ENCODE measurements at regions not wholly inside any gene's neighbourhood (a gene's known extent, or its start where the extent isn't known, plus 50 kb on each side); places are given as distances from the start of the nearest gene placed in this dataset.
"Not testable (repeated sequence)": the region's sequence is repeated elsewhere in the genome, so short reads cannot be mapped to it uniquely, and the experiment has no call there.

DNA sequence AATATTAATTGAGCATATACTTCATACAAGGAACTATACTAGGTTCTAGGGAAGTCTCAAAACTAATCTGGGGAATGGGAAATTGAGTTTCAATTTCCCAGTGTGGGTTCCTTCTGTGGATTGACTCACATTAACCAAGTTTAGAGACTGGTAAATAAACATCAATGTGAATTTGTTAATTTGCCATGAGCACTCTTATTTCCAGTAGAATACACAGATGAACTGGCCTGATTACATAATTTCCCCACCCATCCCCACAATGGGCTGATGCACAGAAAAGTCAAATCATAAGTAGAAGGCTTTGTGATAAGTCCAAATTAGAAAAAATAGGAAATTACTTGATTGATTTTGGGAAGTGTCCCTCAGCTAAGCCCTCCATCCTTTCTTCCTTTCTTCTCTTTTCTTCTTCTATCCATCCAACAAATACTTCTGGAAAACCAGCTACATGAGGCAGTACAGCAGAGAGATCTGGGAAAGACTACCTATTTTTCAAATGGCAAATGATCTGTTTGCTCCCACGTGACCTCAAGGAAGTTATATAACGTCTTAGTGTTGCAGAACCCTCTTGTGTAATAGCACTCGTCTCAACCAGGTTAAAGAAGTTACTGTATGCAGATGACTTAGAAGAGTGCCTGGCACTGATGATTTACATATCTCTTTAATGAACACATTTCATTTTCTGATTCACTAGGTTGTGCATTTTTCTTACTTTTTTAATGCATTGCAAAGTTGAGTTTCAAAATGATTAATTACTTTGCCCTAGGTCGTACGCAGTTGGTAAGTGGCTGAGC lies 312.3 kb downstream of the SV2B start:
- WGBS, 2 donors (ENCODE audit: low coverage in 1 of 2) = 13 to 43% methylated on average over 5 of the region's 5 CpGs
- Histone ChIP-seq H3K9me3 (no peaks in the 10 kb centered on the region), H3K4me3 (no peak overlapping the region), H3K36me3 (no peaks in the 10 kb centered on the region), H3K27ac (no peak overlapping the region), H3K27me3 (no peaks in the 10 kb centered on the region), H3K4me1 (peaks cover 0 to 14% (median 0%) of the 10 kb centered on the region in 3 donors)
- no peak for ATAC-seq
- TF ChIP-seq EP300 (IDR thresholded peaks at IDR 0.05) (no peak), POLR2A (IDR thresholded peaks at IDR 0.05) (no peak), POLR2AphosphoS5 (IDR thresholded peaks at IDR 0.05) (no peak)
- TF ChIP-seq, protein P1, sequence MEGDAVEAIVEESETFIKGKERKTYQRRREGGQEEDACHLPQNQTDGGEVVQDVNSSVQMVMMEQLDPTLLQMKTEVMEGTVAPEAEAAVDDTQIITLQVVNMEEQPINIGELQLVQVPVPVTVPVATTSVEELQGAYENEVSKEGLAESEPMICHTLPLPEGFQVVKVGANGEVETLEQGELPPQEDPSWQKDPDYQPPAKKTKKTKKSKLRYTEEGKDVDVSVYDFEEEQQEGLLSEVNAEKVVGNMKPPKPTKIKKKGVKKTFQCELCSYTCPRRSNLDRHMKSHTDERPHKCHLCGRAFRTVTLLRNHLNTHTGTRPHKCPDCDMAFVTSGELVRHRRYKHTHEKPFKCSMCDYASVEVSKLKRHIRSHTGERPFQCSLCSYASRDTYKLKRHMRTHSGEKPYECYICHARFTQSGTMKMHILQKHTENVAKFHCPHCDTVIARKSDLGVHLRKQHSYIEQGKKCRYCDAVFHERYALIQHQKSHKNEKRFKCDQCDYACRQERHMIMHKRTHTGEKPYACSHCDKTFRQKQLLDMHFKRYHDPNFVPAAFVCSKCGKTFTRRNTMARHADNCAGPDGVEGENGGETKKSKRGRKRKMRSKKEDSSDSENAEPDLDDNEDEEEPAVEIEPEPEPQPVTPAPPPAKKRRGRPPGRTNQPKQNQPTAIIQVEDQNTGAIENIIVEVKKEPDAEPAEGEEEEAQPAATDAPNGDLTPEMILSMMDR (IDR thresholded peaks at IDR 0.05) = no peak

DNA sequence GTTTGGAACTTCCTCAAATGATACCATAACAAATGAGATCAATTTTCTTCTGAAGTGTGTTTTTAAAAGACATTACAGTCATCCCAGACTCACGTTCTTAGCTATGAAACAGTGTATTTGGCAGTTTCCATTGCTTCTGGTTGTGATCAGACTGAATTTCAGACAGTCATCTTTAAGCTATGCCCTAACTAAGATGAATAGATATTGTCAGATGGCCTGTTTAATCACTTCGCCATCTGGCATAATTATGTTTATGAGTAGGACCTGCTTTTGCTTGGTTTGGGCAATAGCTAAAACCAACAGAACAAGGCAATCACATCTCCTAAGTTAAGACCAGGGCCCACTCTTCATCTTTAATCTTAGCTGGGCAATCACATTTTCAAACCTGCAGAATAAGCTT lies 313.1 kb downstream of the SV2B start:
- Histone ChIP-seq H3K27me3 (no peaks in the 10 kb centered on the region), H3K27ac (no peak overlapping the region), H3K9me3 (no peaks in the 10 kb centered on the region), H3K4me1 (peaks cover 0 to 9% (median 0%) of the 10 kb centered on the region in 3 donors), H3K4me3 (no peak overlapping the region), H3K36me3 (no peaks in the 10 kb centered on the region)
- WGBS, 2 donors (ENCODE audit: low coverage in 1 of 2) = 65 to 81% methylated on average over 2 of the region's 2 CpGs
- ATAC-seq = no peak
- TF ChIP-seq, protein P1 (IDR thresholded peaks at IDR 0.05) = no peak
- TF ChIP-seq POLR2AphosphoS5 (IDR thresholded peaks at IDR 0.05) = no peak
- no peak for TF ChIP-seq POLR2A (IDR thresholded peaks at IDR 0.05)
- TF ChIP-seq EP300 (IDR thresholded peaks at IDR 0.05) = no peak

GRCh38 chr15:91414124-91414523 lies 314.1 kb downstream of the SV2B start:
- no peak for TF ChIP-seq EP300 (IDR thresholded peaks at IDR 0.05)
- TF ChIP-seq POLR2A (IDR thresholded peaks at IDR 0.05) = no peak
- TF ChIP-seq POLR2AphosphoS5 (IDR thresholded peaks at IDR 0.05) = no peak
- TF ChIP-seq, protein P1 (IDR thresholded peaks at IDR 0.05) = no peak
- H3K9me3 ChIP-seq = peaks cover 0 to 2% (median 0%) of the 10 kb centered on the region in 3 donors
- no peak overlapping the region for H3K27ac ChIP-seq
- 75 to 100% methylated on average over 2 of the region's 2 CpGs for WGBS, 2 donors (ENCODE audit: low coverage in 1 of 2)
- peaks cover 0 to 2% (median 0%) of the 10 kb centered on the region in 3 donors for H3K4me1 ChIP-seq
- no peak overlapping the region for H3K4me3 ChIP-seq
- no peak for ATAC-seq
- H3K27me3 ChIP-seq = no peaks in the 10 kb centered on the region
- H3K36me3 ChIP-seq = no peaks in the 10 kb centered on the region

DNA sequence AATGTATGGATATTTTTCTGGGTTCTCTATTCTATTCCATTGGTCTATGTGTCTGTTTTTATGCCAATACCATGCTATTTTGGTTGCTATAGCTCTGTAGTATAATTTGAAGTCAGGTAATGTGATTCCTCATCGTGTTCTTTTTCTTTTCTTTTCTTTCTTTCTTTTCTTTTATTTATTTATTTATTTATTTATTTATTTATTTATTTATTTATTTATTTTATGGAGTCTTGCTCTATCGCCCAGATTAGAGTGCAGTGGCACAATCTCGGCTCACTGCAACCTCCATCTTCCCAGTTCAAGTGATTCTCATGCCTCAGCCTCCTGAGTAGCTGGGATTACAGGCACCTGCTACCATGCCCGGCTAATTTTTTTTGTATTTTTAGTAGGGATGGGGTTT lies 315.2 kb downstream of the SV2B start:
- WGBS, 2 donors (ENCODE audit: low coverage in 1 of 2) = 90 to 96% methylated on average over 4 of the region's 4 CpGs
- H3K4me1 ChIP-seq, ATAC-seq, H3K27ac ChIP-seq, H3K27me3 ChIP-seq, H3K36me3 ChIP-seq, H3K4me3 ChIP-seq: not testable (repeated sequence)
- H3K9me3 ChIP-seq = peaks cover 0 to 13% (median 0%) of the 10 kb centered on the region in 3 donors

DNA sequence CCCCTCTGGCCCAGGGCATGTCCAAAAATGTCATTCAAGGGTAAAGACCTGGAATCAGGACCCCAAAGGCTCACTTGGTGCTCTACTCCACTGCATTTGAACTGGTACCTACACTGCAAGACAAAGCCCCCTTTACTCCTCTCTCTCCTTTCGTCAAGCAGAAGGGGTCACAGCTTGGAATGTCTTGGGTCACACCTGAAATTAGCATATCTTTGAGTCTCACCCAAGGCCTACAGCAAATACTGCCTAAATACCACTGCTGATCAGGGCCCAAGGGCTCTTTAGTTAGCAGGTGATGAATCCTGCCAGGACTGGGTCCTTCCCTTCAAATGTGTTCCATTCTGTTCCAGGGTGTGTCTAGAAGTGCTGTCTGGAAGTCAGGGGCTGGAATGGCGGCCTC lies 320.6 kb downstream of the SV2B start:
- Histone ChIP-seq H3K4me3 (no peak overlapping the region), H3K9me3 (peaks cover 0 to 22% (median 0%) of the 10 kb centered on the region in 3 donors), H3K27me3 (peaks cover 8% of the 10 kb centered on the region), H3K36me3 (no peaks in the 10 kb centered on the region), H3K4me1 (no peaks in the 10 kb centered on the region), H3K27ac (no peak overlapping the region)
- TF ChIP-seq POLR2A (IDR thresholded peaks at IDR 0.05) (no peak), POLR2AphosphoS5 (IDR thresholded peaks at IDR 0.05) (no peak), EP300 (IDR thresholded peaks at IDR 0.05) (no peak)
- TF ChIP-seq, protein P1 (IDR thresholded peaks at IDR 0.05) = no peak
- no CpG with 5 or more reads among the region's 2 CpGs for WGBS, 2 donors (ENCODE audit: low coverage in 1 of 2)
- ATAC-seq = no peak

Measured in gastroesophageal sphincter (tissue), 4 donors.